DOHH2 (cell line): ENCODE measurements at regions not wholly inside any gene's neighbourhood (a gene's known extent, or its start where the extent isn't known, plus 50 kb on each side); places are given as distances from the start of the nearest gene placed in this dataset.

Experiments
- CTCF ChIP-seq: fragments of 200-600 bp; sonication (generic); IDR thresholded peaks from one replicate; pipeline ENCODE4 v1.5.1; 2014; ENCODE audit warnings: antibody characterized with exemption, mild to moderate bottlenecking, low read depth, low read length; ENCODE audit not compliant: poor library complexity, severe bottlenecking
- EZH2phosphoT487 ChIP-seq: fragments of 200-600 bp; sonication (generic); IDR thresholded peaks from 2 replicates; pipeline ENCODE4 v1.6.1; 2017; ENCODE audit warnings: borderline replicate concordance, mild to moderate bottlenecking, antibody characterized with exemption, low read length, moderate library complexity, mixed read lengths

- TF ChIP-seq CTCF: no peak
- no peak for TF ChIP-seq EZH2phosphoT487
Observed at GRCh38 chr4:94015956-94016355, 187.4 kb downstream of the ATOH1 start.
